HG03060 (cell line): ENCODE measurements at regions not wholly inside any gene's neighbourhood (a gene's known extent, or its start where the extent isn't known, plus 50 kb on each side); places are given as distances from the start of the nearest gene placed in this dataset.
A peak's percentile ranks its signal among the peaks of the same experiment; 100 is the strongest.
"Not testable (repeated sequence)": the region's sequence is repeated elsewhere in the genome, so short reads cannot be mapped to it uniquely, and the experiment has no call there.

Experiments
- ATAC-seq: cut with Tn5 transposase; IDR thresholded peaks from one replicate; pipeline ENCODE4 v1.9.1; 2021; ENCODE audit warnings: low read depth, moderate number of reproducible peaks; ENCODE audit not compliant: unreplicated experiment

- ATAC-seq, result no peak
These were observed 656.4 kb downstream of the LTN1 start for GRCh38 chr21:28336314-28336713.

GRCh38 chr21:28334407-28334806 is 658.3 kb downstream of the LTN1 start:
- peak; percentile 76 for ATAC-seq

- no peak for ATAC-seq
These were observed 659.0 kb downstream of the LTN1 start for GRCh38 chr21:28333578-28334075.

- ATAC-seq, result no peak
These were observed 659.9 kb downstream of the LTN1 start for GRCh38 chr21:28332796-28333195.

GRCh38 chr21:28325618-28326017 is 667.1 kb downstream of the LTN1 start:
- ATAC-seq, result no peak

GRCh38 chr21:28324690-28325089 is 668.0 kb downstream of the LTN1 start:
- no peak for ATAC-seq

GRCh38 chr21:28317177-28317950 is 675.3 kb downstream of the LTN1 start:
- ATAC-seq, result no peak

GRCh38 chr21:28311411-28312190 is 681.1 kb downstream of the LTN1 start:
- ATAC-seq, result no peak

- ATAC-seq, result no peak
These were observed 682.0 kb downstream of the LTN1 start for GRCh38 chr21:28310711-28311110.

- ATAC-seq, result no peak
These were observed 682.4 kb downstream of the LTN1 start for GRCh38 chr21:28310171-28310685.

GRCh38 chr21:28309596-28309995 is 683.1 kb downstream of the LTN1 start:
- ATAC-seq, result no peak

- no peak for ATAC-seq
These were observed 684.2 kb downstream of the LTN1 start for GRCh38 chr21:28308516-28308915.

- ATAC-seq, result no peak
These were observed 692.7 kb downstream of the LTN1 start for GRCh38 chr21:28299946-28300345.

- no peak for ATAC-seq
These were observed 694.4 kb downstream of the LTN1 start for GRCh38 chr21:28298251-28298672.

- no peak for ATAC-seq
These were observed 698.6 kb downstream of the LTN1 start for GRCh38 chr21:28294051-28294450.

- no peak for ATAC-seq
These were observed 708.8 kb downstream of the LTN1 start for GRCh38 chr21:28283641-28284490.

- no peak for ATAC-seq
These were observed 709.8 kb downstream of the LTN1 start for GRCh38 chr21:28282833-28283232.

GRCh38 chr21:28281357-28281756 is 711.3 kb downstream of the LTN1 start:
- not testable (repeated sequence) for ATAC-seq

GRCh38 chr21:28280611-28281010 is 712.1 kb downstream of the LTN1 start:
- no peak for ATAC-seq

GRCh38 chr21:28277324-28277723 is 715.4 kb downstream of the LTN1 start:
- no peak for ATAC-seq
